Smooth muscle cell (in vitro differentiated cells): ENCODE measurements at regions not wholly inside any gene's neighbourhood (a gene's known extent, or its start where the extent isn't known, plus 50 kb on each side); places are given as distances from the start of the nearest gene placed in this dataset.

Experiments used
- DNase-seq: peaks from one replicate; lab custom pipeline; 2025; ENCODE audit not compliant: unreplicated experiment; lab: John Stamatoyannopoulos, UW
- H2AFZ ChIP-seq: fragments of 200-600 bp; sonication (generic); 2 replicates; pipeline ENCODE4 v1.6.0; 2016; ENCODE audit warnings: antibody characterized with exemption, low read depth, mild to moderate bottlenecking
- H3F3A ChIP-seq: fragments of 200-600 bp; sonication (generic); 2 replicates; pipeline ENCODE4 v1.6.0; 2017; ENCODE audit warnings: antibody characterized with exemption, low read depth
- H3K27ac ChIP-seq: fragments of 200-600 bp; sonication (generic); 2 replicates; pipeline ENCODE4 v1.5.1; 2016; ENCODE audit warnings: low read depth, mild to moderate bottlenecking
- H3K27me3 ChIP-seq: fragments of 200-600 bp; sonication (generic); 2 replicates; pipeline ENCODE4 v1.6.1; 2016; ENCODE audit warnings: low read depth, mild to moderate bottlenecking
- H3K36me3 ChIP-seq: fragments of 200-600 bp; sonication (generic); 2 replicates; pipeline ENCODE4 v1.5.1; 2016; ENCODE audit warnings: low read depth
- H3K4me1 ChIP-seq: fragments of 200-600 bp; sonication (generic); 2 replicates; pipeline ENCODE4 v1.5.1; 2016; ENCODE audit warnings: low read depth
- H3K4me2 ChIP-seq: fragments of 200-600 bp; sonication (generic); 2 replicates; pipeline ENCODE4 v1.6.0; 2016; ENCODE audit warnings: mild to moderate bottlenecking
- H3K4me3 ChIP-seq: fragments of 200-600 bp; sonication (generic); 2 replicates; pipeline ENCODE4 v1.5.1; 2016; ENCODE audit warnings: mild to moderate bottlenecking
- H3K79me2 ChIP-seq: fragments of 200-600 bp; sonication (generic); 2 replicates; pipeline ENCODE4 v1.6.0; 2016; ENCODE audit warnings: low read depth, mild to moderate bottlenecking
- H3K9ac ChIP-seq: fragments of 200-600 bp; sonication (generic); 2 replicates; pipeline ENCODE4 v1.6.0; 2016; ENCODE audit warnings: low read depth
- H3K9me3 ChIP-seq: fragments of 200-600 bp; sonication (generic); replicated peaks from 2 replicates; pipeline ENCODE4 v1.5.1; 2016; ENCODE audit warnings: low read depth
- H4K20me1 ChIP-seq: fragments of 200-600 bp; sonication (generic); 2 replicates; pipeline ENCODE4 v1.6.0; 2016; ENCODE audit warnings: low read depth
- WGBS: methylation state at CpG from one replicate; pipeline ENCODE4 v1.1.7; 2016; ENCODE audit warnings: low lambda C conversion rate; 5-methylcytosine and 5-hydroxymethylcytosine counted together
- TF ChIP-seq, protein P1 (sequence below): fragments of 200-600 bp; sonication (generic); IDR thresholded peaks from 2 replicates; pipeline ENCODE4 v1.5.1; 2017; ENCODE audit warnings: borderline replicate concordance, mild to moderate bottlenecking, antibody characterized with exemption; ENCODE audit not compliant: insufficient read depth, poor library complexity, severe bottlenecking

DNA sequence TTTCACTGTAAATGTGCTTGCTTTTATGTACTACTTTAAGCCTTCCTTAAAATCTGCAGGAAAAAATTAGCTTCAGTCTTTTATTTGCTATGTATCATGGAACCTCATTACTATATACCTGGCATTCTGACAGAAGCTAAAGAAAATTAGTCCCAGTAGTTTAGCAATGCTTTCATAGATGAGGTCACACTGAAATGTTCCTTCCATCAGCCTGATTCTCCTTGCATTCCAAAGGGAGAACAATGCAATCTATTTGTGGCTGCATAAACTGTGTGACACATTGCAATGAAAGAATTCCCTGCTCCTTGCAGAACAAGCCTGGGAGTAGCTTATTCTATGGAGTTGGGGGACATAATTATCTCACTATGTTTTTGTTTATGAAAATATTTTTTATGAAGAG is 691.5 kb upstream of the ARPP21 start:
- no peaks in the 10 kb centered on the region for H4K20me1 ChIP-seq
- H3K4me1 ChIP-seq: no peaks in the 10 kb centered on the region
- H3K27ac ChIP-seq: no peak overlapping the region
- no peak overlapping the region for H2AFZ ChIP-seq
- H3F3A ChIP-seq: no peaks in the 10 kb centered on the region
- H3K4me3 ChIP-seq: no peak overlapping the region
- H3K4me2 ChIP-seq: no peak overlapping the region
- no peaks in the 10 kb centered on the region for H3K9me3 ChIP-seq
- no peak for DNase-seq
- TF ChIP-seq, protein P1, sequence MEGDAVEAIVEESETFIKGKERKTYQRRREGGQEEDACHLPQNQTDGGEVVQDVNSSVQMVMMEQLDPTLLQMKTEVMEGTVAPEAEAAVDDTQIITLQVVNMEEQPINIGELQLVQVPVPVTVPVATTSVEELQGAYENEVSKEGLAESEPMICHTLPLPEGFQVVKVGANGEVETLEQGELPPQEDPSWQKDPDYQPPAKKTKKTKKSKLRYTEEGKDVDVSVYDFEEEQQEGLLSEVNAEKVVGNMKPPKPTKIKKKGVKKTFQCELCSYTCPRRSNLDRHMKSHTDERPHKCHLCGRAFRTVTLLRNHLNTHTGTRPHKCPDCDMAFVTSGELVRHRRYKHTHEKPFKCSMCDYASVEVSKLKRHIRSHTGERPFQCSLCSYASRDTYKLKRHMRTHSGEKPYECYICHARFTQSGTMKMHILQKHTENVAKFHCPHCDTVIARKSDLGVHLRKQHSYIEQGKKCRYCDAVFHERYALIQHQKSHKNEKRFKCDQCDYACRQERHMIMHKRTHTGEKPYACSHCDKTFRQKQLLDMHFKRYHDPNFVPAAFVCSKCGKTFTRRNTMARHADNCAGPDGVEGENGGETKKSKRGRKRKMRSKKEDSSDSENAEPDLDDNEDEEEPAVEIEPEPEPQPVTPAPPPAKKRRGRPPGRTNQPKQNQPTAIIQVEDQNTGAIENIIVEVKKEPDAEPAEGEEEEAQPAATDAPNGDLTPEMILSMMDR: no peak
- H3K79me2 ChIP-seq: no peaks in the 10 kb centered on the region
- H3K9ac ChIP-seq: no peak overlapping the region
- H3K36me3 ChIP-seq: no peaks in the 10 kb centered on the region
- no peaks in the 10 kb centered on the region for H3K27me3 ChIP-seq

- Histone ChIP-seq H3K27me3 (no peaks in the 10 kb centered on the region), H3K4me1 (no peaks in the 10 kb centered on the region), H4K20me1 (no peaks in the 10 kb centered on the region), H3K79me2 (no peaks in the 10 kb centered on the region), H3K4me2 (no peak overlapping the region), H2AFZ (no peak overlapping the region), H3K4me3 (no peak overlapping the region), H3K9ac (no peak overlapping the region), H3K36me3 (no peaks in the 10 kb centered on the region), H3K27ac (no peak overlapping the region), H3F3A (no peaks in the 10 kb centered on the region), H3K9me3 (no peaks in the 10 kb centered on the region)
- WGBS: 56% methylated on average over 1 of the region's 1 CpG
- TF ChIP-seq, protein P1: no peak
- DNase-seq: no peak
Observed at GRCh38 chr3:34948517-34948916, 690.8 kb upstream of the ARPP21 start.

- no peaks in the 10 kb centered on the region for H3K4me1 ChIP-seq
- 84% methylated on average over 1 of the region's 1 CpG for WGBS
- H3K27ac ChIP-seq: no peak overlapping the region
- no peak overlapping the region for H3K9ac ChIP-seq
- H3K9me3 ChIP-seq: no peaks in the 10 kb centered on the region
- no peak overlapping the region for H3K4me3 ChIP-seq
- no peaks in the 10 kb centered on the region for H3F3A ChIP-seq
- TF ChIP-seq, protein P1: no peak
- no peaks in the 10 kb centered on the region for H4K20me1 ChIP-seq
- no peaks in the 10 kb centered on the region for H3K27me3 ChIP-seq
- no peak for DNase-seq
- no peak overlapping the region for H2AFZ ChIP-seq
- H3K36me3 ChIP-seq: no peaks in the 10 kb centered on the region
- H3K79me2 ChIP-seq: no peaks in the 10 kb centered on the region
- no peak overlapping the region for H3K4me2 ChIP-seq
Observed at GRCh38 chr3:34955680-34956079, 683.6 kb upstream of the ARPP21 start.

- Histone ChIP-seq H3K27ac (no peak overlapping the region), H3K9ac (no peak overlapping the region), H3F3A (no peaks in the 10 kb centered on the region), H3K79me2 (no peaks in the 10 kb centered on the region), H3K4me2 (no peak overlapping the region), H3K4me3 (no peak overlapping the region), H3K36me3 (no peaks in the 10 kb centered on the region), H3K27me3 (no peaks in the 10 kb centered on the region), H4K20me1 (no peaks in the 10 kb centered on the region), H3K9me3 (no peaks in the 10 kb centered on the region), H3K4me1 (no peaks in the 10 kb centered on the region), H2AFZ (no peak overlapping the region)
- 90% methylated on average over 1 of the region's 1 CpG for WGBS
- TF ChIP-seq, protein P1: no peak
- DNase-seq: no peak
Observed at GRCh38 chr3:34956511-34956910, 682.8 kb upstream of the ARPP21 start.
